ENCODE measurements at regions not wholly inside any gene's neighbourhood (a gene's known extent, or its start where the extent isn't known, plus 50 kb on each side); places are given as distances from the start of the nearest gene placed in this dataset.

- TF ChIP-seq POLR2AphosphoS5 (IDR thresholded peaks at IDR 0.05; ENCODE audit: borderline replicate concordance, low read depth, low read length) (no peak), EZH2 (IDR thresholded peaks at IDR 0.05) (no peak)
Observed at GRCh38 chr5:143471041-143471509, 67.6 kb upstream of the NR3C1 start.

Measured in SK-N-MC (cell line).